ENCODE measurements at regions not wholly inside any gene's neighbourhood (a gene's known extent, or its start where the extent isn't known, plus 50 kb on each side); places are given as distances from the start of the nearest gene placed in this dataset.

DNA sequence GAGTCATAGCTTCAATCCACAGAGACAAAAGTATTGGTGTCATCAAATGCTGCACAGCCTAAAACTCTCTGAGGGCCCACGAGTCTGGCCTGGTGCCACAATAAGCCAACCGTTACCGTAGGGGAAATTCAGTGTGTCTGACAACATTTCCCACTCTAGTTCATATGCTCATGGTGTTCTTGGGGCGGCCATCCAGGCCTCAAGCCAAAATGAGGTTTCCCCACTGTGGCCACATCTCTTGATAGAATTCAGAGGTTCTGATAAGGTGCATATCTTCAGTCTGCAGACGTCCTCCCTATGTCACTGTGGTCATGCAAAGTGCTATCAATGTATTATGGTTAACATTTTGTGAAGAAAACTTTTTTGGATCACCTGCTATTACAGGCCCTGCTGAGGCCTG, 627.7 kb downstream of the QKI start:
- Histone ChIP-seq H3T11ph (ENCODE audit: low read length) (no peak overlapping the region), H2AFZ (ENCODE audit: low read length) (no peak overlapping the region), H3K4ac (ENCODE audit: low read depth, low read length) (no peak overlapping the region), H4K8ac (replicated peaks; ENCODE audit: insufficient read length, low read depth, low read length) (no peak overlapping the region), H3K23me2 (ENCODE audit: insufficient read length, low read depth, low read length, poor library complexity, severe bottlenecking) (no peaks in the 10 kb centered on the region), H3K9ac (ENCODE audit: extremely low read depth, insufficient read length, low read length) (no peak overlapping the region), H3K27ac (ENCODE audit: insufficient read length, low read depth, low read length) (no peak overlapping the region), H3K27me3 (ENCODE audit: insufficient read depth, low read length) (no peaks in the 10 kb centered on the region), H2BK120ac (ENCODE audit: low read depth, low read length, poor library complexity, severe bottlenecking) (no peak overlapping the region), H2BK20ac (ENCODE audit: low read depth, low read length, poor library complexity, severe bottlenecking) (no peak overlapping the region), H3K79me2 (ENCODE audit: insufficient read depth, low read length) (no peaks in the 10 kb centered on the region), H3K23ac (ENCODE audit: insufficient read length, low read depth, low read length) (no peak overlapping the region), H4K91ac (ENCODE audit: insufficient read length, low read depth, low read length) (no peak overlapping the region), H2AK5ac (ENCODE audit: insufficient read length, low read length) (no peak overlapping the region), H3K4me1 (ENCODE audit: insufficient read depth, low read length) (no peaks in the 10 kb centered on the region), H2BK12ac (ENCODE audit: insufficient read length, low read depth, low read length) (no peak overlapping the region), H3K56ac (ENCODE audit: insufficient read length, low read depth, low read length) (no peak overlapping the region), H3K18ac (ENCODE audit: insufficient read length, low read depth, low read length) (no peak overlapping the region), H3K9me3 (ENCODE audit: control insufficient read depth, low read depth, low read length) (no peaks in the 10 kb centered on the region), H2BK5ac (ENCODE audit: insufficient read length, low read length) (no peak overlapping the region), H4K5ac (ENCODE audit: insufficient read length, low read depth, low read length) (no peak overlapping the region), H3K4me2 (ENCODE audit: insufficient read depth, insufficient read length, low read length) (no peak overlapping the region), H3K14ac (ENCODE audit: insufficient read depth, low read length) (no peak overlapping the region), H2BK15ac (ENCODE audit: low read depth, low read length) (no peak overlapping the region), H4K20me1 (ENCODE audit: control insufficient read depth, insufficient read depth, insufficient read length) (no peaks in the 10 kb centered on the region), H3K79me1 (ENCODE audit: insufficient read depth, low read depth, low read length, poor library complexity, severe bottlenecking) (no peaks in the 10 kb centered on the region)
- DNase-seq = no peak
- peaks cover 4 to 8% of the 10 kb centered on the region in 2 experiments for H3K4me1 Mint-ChIP-seq
- peaks cover 12% of the 10 kb centered on the region in 2 experiments for H3K9me3 Mint-ChIP-seq
- H3K27me3 Mint-ChIP-seq (ENCODE audit: low read depth) = no peaks in the 10 kb centered on the region
- no peak overlapping the region for H3K4me3 Mint-ChIP-seq
- peaks cover 6 to 16% (median 10%) of the 10 kb centered on the region in 3 experiments for H3K36me3 Mint-ChIP-seq (ENCODE audit: insufficient read depth in 1 of 3, low read depth in 3 of 3)
- TF ChIP-seq, protein P1, sequence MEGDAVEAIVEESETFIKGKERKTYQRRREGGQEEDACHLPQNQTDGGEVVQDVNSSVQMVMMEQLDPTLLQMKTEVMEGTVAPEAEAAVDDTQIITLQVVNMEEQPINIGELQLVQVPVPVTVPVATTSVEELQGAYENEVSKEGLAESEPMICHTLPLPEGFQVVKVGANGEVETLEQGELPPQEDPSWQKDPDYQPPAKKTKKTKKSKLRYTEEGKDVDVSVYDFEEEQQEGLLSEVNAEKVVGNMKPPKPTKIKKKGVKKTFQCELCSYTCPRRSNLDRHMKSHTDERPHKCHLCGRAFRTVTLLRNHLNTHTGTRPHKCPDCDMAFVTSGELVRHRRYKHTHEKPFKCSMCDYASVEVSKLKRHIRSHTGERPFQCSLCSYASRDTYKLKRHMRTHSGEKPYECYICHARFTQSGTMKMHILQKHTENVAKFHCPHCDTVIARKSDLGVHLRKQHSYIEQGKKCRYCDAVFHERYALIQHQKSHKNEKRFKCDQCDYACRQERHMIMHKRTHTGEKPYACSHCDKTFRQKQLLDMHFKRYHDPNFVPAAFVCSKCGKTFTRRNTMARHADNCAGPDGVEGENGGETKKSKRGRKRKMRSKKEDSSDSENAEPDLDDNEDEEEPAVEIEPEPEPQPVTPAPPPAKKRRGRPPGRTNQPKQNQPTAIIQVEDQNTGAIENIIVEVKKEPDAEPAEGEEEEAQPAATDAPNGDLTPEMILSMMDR (conservative IDR thresholded peaks at IDR 0.05) = no peak
- H3K27ac Mint-ChIP-seq = no peak overlapping the region
- WGBS (ENCODE audit: extremely low coverage, insufficient read length, low lambda C conversion rate) = no CpG with 5 or more reads among the region's 5 CpGs

All from H9 (cell line).